OCI-LY1 (cell line): ENCODE measurements at regions not wholly inside any gene's neighbourhood (a gene's known extent, or its start where the extent isn't known, plus 50 kb on each side); places are given as distances from the start of the nearest gene placed in this dataset.

Source experiments
- CTCF ChIP-seq: fragments of 200-600 bp; sonication (generic), shearing (Covaris generic); IDR thresholded peaks from 2 replicates; pipeline ENCODE4 v1.5.1; 2017; ENCODE audit warnings: mild to moderate bottlenecking, antibody characterized with exemption, low read length, moderate library complexity, mixed read lengths
- EZH2 ChIP-seq: fragments of 200-600 bp; sonication (generic), shearing (Covaris generic); IDR thresholded peaks from 2 replicates; pipeline ENCODE4 v1.8.0; 2017; ENCODE audit warnings: borderline replicate concordance, mixed run types, mild to moderate bottlenecking, antibody characterized with exemption, low read length, moderate library complexity, mixed read lengths

DNA sequence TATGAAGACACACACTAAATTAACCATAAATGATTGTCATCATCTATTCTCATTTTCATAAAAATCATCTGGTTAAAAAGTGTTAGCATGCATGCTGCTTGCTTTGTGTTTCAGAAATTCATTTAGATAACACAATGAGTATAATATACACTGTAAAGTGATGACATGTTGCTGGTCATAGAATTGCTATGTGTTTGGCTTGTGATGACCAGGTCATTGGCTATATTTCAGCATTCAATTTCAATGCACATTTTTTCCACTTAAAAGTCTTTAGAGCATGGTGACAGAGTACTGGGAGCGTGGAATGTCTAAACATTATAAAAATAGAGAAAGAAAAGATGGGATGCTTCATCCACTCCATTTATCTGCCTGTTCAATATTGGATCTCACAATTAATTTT lies 1291.1 kb upstream of the MAP3K7 start:
- TF ChIP-seq CTCF (no peak), EZH2 (no peak)
